Tibial artery (tissue), 4 donors: ENCODE measurements at regions not wholly inside any gene's neighbourhood (a gene's known extent, or its start where the extent isn't known, plus 50 kb on each side); places are given as distances from the start of the nearest gene placed in this dataset.

Experiments used
- DNase-seq, 2 donors: peaks; one replicate each; pipeline ENCODE4 v3.0.0-alpha.2; 2019
- H3K27ac ChIP-seq, 2 donors: fragments of 200-600 bp; sonication (generic) in 1 of 2; 1 replicate in 1 of 2; 2 replicates in 1 of 2; pipeline ENCODE4 v1.5.1; 2018 to 2019; ENCODE audit warnings: mild to moderate bottlenecking in 1 of 2
- H3K27me3 ChIP-seq, 2 donors: fragments of 200-600 bp; sonication (generic) in 1 of 2; one replicate each; pipeline versions ENCODE4 v1.5.1 to v1.6.0; 2016 to 2019
- H3K36me3 ChIP-seq, 3 donors: fragments of 200-600 bp; sonication (generic) in 2 of 3; one replicate each; pipeline ENCODE4 v1.5.1; 2016 to 2019; ENCODE audit warnings: mild to moderate bottlenecking in 2 of 3
- H3K4me1 ChIP-seq, 4 donors: fragments of 200-600 bp; sonication (generic) in 2 of 4; 1 replicate in 3 of 4; 2 replicates in 1 of 4; pipeline ENCODE4 v1.5.1; 2016 to 2019
- H3K4me3 ChIP-seq, 2 donors: fragments of 200-600 bp; sonication (generic) in 1 of 2; 1 replicate in 1 of 2; 2 replicates in 1 of 2; pipeline ENCODE4 v1.5.1; 2018 to 2019; ENCODE audit warnings: mild to moderate bottlenecking in 2 of 2
- H3K9me3 ChIP-seq, 3 donors: fragments of 200-600 bp; sonication (generic) in 1 of 3; one replicate each; pipeline ENCODE4 v1.5.1; 2016 to 2019
- CTCF ChIP-seq, 2 experiments: fragments of 200-600 bp in 1 of 2; fragments of 450-650 bp in 1 of 2; IDR thresholded peaks; one replicate each; pipeline ENCODE4 v1.5.1; 2017 to 2019; ENCODE audit warnings: antibody characterized with exemption in 2 of 2, mild to moderate bottlenecking in 1 of 2, moderate library complexity in 1 of 2
- intact Hi-C: fragments of 100-400 bp; cut with DNase I; formaldehyde crosslinking; loops from one replicate; pipeline ENCODE4 v1.15.0; 2023; ENCODE audit warnings: low total_unique reads

DNA sequence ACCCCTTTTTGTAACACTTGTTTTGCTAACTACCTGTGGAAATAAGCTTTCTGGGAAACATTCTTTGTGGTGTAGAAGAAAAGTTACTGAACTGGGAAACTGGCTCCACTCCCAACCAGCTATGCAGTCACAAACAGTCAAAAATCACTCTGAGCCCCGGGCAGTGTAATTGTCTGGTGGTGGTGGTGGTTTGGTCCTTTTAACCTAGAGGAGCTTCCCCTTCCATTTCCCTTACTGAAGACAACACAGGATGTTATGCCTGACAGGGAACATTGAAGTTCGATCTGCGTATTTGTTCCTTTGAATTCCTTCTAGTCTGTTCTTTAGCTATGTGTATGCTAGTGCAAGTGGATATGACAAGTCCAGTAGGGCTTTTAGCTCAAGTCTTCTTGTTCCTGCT, 56.8 kb upstream of the TBCA start:
- Histone ChIP-seq H3K4me1 (no peaks in the 10 kb centered on the region), H3K27ac (no peak overlapping the region), H3K27me3 (peaks cover 0 to 8% of the 10 kb centered on the region in 2 donors), H3K4me3 (no peak overlapping the region), H3K36me3 (no peaks in the 10 kb centered on the region), H3K9me3 (no peaks in the 10 kb centered on the region)
- no peak for TF ChIP-seq CTCF (IDR thresholded peaks at IDR 0.05)
- no peak for DNase-seq
- intact Hi-C loops = no loop called here

DNA sequence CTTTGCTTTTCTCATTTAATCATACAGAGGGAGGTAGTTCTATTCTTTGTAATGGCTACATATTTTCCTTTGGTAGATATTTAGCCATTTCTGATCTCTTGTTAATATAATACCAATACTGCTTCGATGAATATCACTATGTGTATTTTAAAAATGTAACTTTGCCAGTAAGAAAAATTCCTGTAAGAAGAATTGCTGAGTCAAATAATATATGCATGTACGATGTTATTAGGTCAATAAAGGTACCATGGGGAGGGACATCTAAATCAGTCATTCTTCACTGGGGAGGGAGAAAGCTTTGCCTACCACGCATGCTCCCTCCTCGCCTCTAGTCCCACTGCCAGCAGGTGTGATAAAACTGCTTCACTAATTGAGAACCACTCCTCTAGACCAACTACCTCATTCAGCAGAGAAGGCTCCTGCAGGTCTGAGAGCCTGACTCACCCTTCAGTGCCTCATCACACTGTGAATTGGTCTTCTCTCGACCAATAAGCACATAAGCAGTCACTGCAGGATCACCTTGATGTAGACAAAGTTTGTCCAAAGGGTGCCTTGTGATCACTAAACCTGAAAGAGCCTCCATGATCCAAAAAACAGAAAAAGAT, 56.1 kb upstream of the TBCA start:
- Histone ChIP-seq H3K4me1 (no peaks in the 10 kb centered on the region), H3K4me3 (no peak overlapping the region), H3K27me3 (peaks cover 0 to 8% of the 10 kb centered on the region in 2 donors), H3K36me3 (no peaks in the 10 kb centered on the region), H3K9me3 (no peaks in the 10 kb centered on the region), H3K27ac (no peak overlapping the region)
- TF ChIP-seq CTCF (IDR thresholded peaks at IDR 0.05) = no peak
- no peak for DNase-seq
- intact Hi-C loops = no loop called here

- Histone ChIP-seq H3K27me3 (peaks cover 0 to 5% of the 10 kb centered on the region in 2 donors), H3K36me3 (no peaks in the 10 kb centered on the region), H3K9me3 (no peaks in the 10 kb centered on the region), H3K27ac (no peak overlapping the region), H3K4me1 (no peaks in the 10 kb centered on the region), H3K4me3 (no peak overlapping the region)
- TF ChIP-seq CTCF (IDR thresholded peaks at IDR 0.05) = no peak
- intact Hi-C loops = no loop called here
- DNase-seq = no peak
These were observed 52.3 kb upstream of the TBCA start for GRCh38 chr5:77828445-77828844.
